Activated CD4-positive, alpha-beta memory T cell treated with anti-CD3 and anti-CD28 coated beads, Interleukin-2, amount 10 ng/mL, durations not matched to agents 7 days and 5 days (primary cell): ENCODE measurements at regions not wholly inside any gene's neighbourhood (a gene's known extent, or its start where the extent isn't known, plus 50 kb on each side); places are given as distances from the start of the nearest gene placed in this dataset.
"Not testable (repeated sequence)": the region's sequence is repeated elsewhere in the genome, so short reads cannot be mapped to it uniquely, and the experiment has no call there.

Source experiments
- CTCF ChIA-PET: fragments of 350-600 bp; sonication (Branson Sonifier 250); formaldehyde crosslinking; loops from one replicate; lab custom pipeline; 2021; ENCODE audit warnings: antibody characterized with exemption, inconsistent platforms; lab: Charles Lee
- POLR2A ChIA-PET: fragments of 350-600 bp; sonication (Branson Sonifier 250); formaldehyde crosslinking; loops from one replicate; lab custom pipeline; 2021; ENCODE audit warnings: antibody characterized with exemption; lab: Charles Lee
- DNase-seq: peaks from one replicate; pipeline ENCODE4 v3.0.0-alpha.2; 2020
- H3K27ac Mint-ChIP-seq: one replicate; pipeline ENCODE4 v1.8.0; 2021; ENCODE audit warnings: mild to moderate bottlenecking, mixed read lengths
- H3K27me3 Mint-ChIP-seq: one replicate; pipeline ENCODE4 v1.8.0; 2021; ENCODE audit warnings: mixed read lengths
- H3K36me3 Mint-ChIP-seq: one replicate; pipeline ENCODE4 v1.8.0; 2021; ENCODE audit warnings: low read depth, mixed read lengths
- H3K4me1 Mint-ChIP-seq: one replicate; pipeline ENCODE4 v1.8.0; 2021; ENCODE audit warnings: mixed read lengths
- H3K4me3 Mint-ChIP-seq: one replicate; pipeline ENCODE4 v1.8.0; 2021; ENCODE audit warnings: mild to moderate bottlenecking, mixed read lengths
- H3K9me3 Mint-ChIP-seq: one replicate; pipeline ENCODE4 v1.8.0; 2021; ENCODE audit warnings: mixed read lengths

DNA sequence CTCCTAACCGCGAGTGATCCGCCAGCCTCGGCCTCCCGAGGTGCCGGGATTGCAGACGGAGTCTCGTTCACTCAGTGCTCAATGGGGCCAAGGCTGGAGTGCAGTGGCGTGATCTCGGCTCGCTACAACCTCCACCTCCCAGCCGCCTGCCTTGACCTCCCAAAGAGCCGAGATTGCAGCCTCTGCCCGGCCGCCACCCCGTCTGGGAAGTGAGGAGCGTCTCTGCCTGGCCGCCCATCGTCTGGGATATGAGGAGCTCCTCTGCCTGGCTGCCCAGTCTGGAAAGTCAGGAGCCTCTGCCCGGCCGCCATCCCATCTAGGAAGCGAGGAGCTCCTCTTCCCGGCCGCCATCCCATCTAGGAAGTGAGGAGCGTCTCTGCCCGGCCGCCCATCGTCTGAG, 58.8 kb upstream of the ANKRD30BL start:
- H3K4me3 Mint-ChIP-seq, H3K4me1 Mint-ChIP-seq, H3K9me3 Mint-ChIP-seq, CTCF ChIA-PET, POLR2A ChIA-PET, H3K27ac Mint-ChIP-seq, DNase-seq, H3K27me3 Mint-ChIP-seq, H3K36me3 Mint-ChIP-seq: not testable (repeated sequence)

DNA sequence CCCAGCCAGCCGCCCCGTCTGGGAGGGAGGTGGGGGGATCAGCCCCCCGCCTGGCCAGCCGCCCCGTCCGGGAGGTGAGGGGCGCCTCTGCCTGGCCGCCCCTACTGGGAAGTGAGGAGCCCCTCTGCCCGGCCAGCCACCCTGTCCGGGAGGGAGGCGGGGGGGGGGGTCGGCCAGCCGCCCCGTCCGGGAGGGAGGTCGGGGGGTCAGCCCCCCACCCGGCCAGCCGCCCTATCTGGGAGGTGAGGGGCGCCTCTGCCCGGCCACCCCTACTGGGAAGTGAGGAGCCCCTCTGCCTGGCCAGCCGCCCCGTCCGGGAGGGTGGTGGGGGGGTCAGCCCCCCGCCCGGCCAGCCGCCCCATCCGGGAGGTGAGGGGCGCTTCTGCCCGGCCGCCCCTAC, 60.1 kb upstream of the ANKRD30BL start:
- H3K4me3 Mint-ChIP-seq, CTCF ChIA-PET, DNase-seq, H3K36me3 Mint-ChIP-seq, H3K9me3 Mint-ChIP-seq, H3K4me1 Mint-ChIP-seq, H3K27me3 Mint-ChIP-seq, H3K27ac Mint-ChIP-seq, POLR2A ChIA-PET: not testable (repeated sequence)

DNA sequence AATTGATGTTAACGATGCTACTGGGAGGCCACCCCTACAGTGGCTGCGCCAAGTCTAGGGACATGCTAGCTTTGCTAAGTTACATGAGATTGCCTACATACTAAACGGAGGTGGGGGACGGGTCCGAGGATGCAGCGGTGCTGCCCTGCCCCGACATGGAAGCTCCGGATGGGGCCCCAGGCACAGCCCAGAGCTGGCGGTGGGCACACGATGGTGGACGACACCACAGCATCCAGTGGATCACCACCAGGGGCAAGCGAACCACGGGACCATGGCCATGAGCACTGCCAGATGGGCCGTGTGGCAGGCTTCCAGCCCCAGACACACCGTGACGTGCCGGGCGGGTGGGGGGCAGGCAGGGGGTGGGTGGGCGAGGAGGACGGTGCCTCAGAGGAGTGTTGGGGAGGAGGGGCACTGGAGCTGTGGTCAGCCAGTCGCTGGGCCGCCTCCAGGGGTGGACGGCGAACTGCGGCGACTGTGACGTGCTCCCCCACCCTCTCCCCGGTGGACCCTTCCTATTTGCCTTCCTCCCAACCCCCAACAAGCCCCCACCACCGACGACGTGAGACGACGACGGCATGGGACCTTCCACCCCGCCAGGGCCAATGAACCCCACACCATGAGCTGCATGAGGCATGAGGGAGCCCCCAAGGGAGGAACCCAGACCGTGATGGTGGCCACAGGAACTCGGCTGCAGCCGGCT, 90.6 kb upstream of the ANKRD30BL start:
- H3K4me1 Mint-ChIP-seq: no peaks in the 10 kb centered on the region
- peaks cover 23% of the 10 kb centered on the region for H3K9me3 Mint-ChIP-seq
- peaks cover 5% of the 10 kb centered on the region for H3K27me3 Mint-ChIP-seq
- ChIA-PET CTCF (no interaction called here), POLR2A (no interaction called here)
- no peak overlapping the region for H3K4me3 Mint-ChIP-seq
- DNase-seq: no peak
- peaks cover 10% of the 10 kb centered on the region for H3K36me3 Mint-ChIP-seq
- no peak overlapping the region for H3K27ac Mint-ChIP-seq

DNA sequence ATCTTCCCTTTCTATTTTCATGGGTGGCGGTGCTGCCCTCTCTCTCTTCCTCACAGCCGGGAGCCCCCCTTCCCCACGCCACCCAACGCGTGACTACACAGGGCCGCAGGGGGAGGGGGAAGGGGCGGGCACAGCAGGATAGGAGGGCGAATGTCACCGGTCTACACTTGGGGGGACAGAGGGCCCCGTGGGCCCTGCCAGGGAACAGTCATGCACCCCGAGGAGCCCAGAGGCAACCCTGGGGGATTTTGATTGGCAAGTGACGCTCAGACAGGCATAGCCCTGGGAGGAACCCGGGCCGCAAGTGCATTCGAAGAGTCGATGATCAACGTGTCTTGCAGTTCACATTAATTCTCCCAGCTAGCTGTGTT, 91.1 kb upstream of the ANKRD30BL start:
- POLR2A ChIA-PET: no interaction called here
- H3K36me3 Mint-ChIP-seq: peaks cover 10% of the 10 kb centered on the region
- CTCF ChIA-PET: no interaction called here
- no peak overlapping the region for H3K27ac Mint-ChIP-seq
- no peak for DNase-seq
- peaks cover 23% of the 10 kb centered on the region for H3K9me3 Mint-ChIP-seq
- H3K4me3 Mint-ChIP-seq: no peak overlapping the region
- H3K4me1 Mint-ChIP-seq: no peaks in the 10 kb centered on the region
- H3K27me3 Mint-ChIP-seq: peaks cover 5% of the 10 kb centered on the region

DNA sequence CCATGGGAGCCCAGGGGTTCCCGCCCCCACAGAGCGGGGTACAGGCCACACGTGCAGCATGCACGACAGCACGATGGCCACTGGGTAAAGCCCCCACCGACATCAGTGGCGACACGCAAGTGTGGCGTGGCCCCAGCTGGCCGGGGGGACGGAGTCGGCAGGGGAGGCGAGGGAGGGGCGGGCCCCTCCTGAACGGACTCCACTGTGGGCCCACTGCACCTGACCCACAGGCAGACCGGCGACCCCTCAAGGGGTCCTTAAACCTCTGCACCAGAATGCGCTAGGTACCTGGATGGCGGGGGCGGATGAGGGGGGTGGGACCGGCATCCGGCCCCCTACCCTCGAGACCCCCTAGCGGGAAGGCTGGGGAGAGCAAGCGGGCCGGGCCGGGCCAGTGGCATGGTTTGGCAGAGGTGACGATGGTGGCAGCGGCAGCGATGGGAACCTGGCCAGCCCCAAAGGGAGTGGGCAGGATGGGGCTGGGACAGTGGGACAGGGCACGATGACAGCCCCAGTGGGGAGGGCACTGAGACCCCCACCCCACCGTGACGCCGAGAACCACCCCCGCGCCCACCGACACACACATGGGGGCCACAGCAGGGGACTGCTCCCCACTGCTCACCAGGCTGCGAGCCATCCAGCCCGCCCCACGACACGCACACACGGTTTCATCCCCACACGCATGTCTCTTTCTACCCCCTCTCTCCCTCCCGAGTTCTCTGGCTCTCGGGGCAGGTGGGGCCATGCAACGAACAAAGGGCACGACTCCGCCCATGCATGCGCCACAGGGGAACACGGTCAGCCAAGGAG, 91.9 kb upstream of the ANKRD30BL start:
- Mint-ChIP-seq H3K36me3 (peaks cover 10% of the 10 kb centered on the region), H3K4me3 (no peak overlapping the region), H3K9me3 (peaks cover 23% of the 10 kb centered on the region), H3K27ac (no peak overlapping the region), H3K27me3 (peaks cover 5% of the 10 kb centered on the region), H3K4me1 (no peaks in the 10 kb centered on the region)
- no peak for DNase-seq
- ChIA-PET POLR2A (no interaction called here), CTCF (no interaction called here)

DNA sequence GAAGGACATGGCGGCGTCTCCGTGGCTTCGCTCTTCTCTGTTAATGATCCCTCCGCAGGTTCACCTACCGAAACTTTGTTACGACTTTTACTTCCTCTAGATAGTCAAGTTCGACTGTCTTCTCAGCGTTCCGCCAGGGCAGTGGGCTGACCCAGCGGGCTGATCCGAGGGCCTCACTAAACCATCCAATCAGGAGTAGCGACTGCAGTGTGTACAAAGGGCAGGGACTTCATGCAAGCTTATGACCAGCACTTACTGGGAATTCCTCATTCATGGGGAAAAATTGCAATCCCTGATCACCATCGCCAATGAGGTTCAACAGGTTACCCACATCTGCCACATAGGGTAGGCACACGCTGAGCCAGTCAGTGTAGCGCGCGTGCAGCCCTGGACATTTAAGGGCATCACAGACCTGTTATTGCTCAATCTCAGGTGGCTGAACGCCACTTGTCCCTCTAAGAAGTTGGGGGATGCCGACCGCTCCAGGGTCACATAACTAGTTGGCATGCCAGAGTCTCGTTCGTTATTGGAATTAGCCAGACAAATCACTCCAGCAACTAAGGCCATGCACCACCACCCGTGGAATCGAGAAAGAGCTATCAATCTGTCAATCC, 92.7 kb upstream of the ANKRD30BL start:
- H3K27me3 Mint-ChIP-seq, H3K27ac Mint-ChIP-seq, DNase-seq, H3K4me1 Mint-ChIP-seq, CTCF ChIA-PET, H3K4me3 Mint-ChIP-seq, H3K36me3 Mint-ChIP-seq, POLR2A ChIA-PET: not testable (repeated sequence)
- peaks cover 27% of the 10 kb centered on the region for H3K9me3 Mint-ChIP-seq

DNA sequence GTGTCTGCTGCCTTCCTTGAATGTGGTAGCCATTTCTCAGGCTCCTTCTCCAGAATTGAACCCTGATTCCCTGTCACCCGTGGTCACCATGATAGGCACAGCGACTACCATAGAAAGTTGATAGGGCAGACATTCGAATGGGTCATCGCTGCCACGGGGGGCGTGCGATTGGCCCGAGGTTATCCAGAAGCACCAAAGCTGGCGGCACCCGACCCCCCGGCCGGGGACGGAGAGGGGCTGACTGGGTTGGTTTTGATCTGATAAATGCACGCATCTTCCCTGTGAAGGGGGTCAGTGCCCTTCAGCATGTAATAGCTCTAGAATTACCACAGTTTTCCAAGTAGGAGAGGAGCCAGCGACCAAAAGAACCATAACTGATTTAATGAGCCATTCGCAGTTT, 94.0 kb upstream of the ANKRD30BL start:
- POLR2A ChIA-PET: no interaction called here

DNA sequence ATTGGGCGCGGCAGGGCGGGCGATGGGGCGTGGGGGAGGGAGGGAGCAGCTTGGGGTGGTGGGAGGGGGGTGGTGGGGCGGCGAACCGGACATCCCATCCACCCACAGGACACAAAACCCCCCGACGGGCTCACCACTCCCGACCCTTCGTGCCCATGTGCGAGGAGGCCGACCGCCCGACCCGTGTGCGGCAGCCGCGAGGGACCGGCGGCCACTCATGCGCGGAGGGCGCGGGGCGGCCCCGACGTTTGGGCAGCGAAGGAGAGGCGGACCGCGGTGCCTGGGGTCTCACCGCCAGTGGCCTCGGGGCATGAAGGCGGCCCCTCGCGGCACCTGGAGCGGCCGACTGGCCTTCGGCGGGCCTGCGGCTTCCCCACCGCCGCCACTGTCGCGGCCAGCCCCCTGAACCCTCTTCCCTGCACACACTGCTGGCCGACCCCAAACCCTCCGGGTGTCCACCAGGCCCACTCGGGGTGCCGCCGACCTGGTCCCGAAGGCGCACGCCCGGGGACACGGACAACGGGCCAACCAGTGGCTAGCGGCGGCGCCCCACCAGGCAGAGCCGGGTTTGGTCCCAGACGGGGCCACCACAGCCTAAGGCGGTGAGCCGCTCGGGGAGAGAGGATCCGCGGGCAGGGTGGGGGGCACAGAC, 94.6 kb upstream of the ANKRD30BL start:
- no peaks in the 10 kb centered on the region for H3K4me1 Mint-ChIP-seq

More for the DNA sequence above, 94.0 kb upstream of the ANKRD30BL start:
- H3K9me3 Mint-ChIP-seq: peaks cover 23% of the 10 kb centered on the region
- CTCF ChIA-PET: no interaction called here
- no peaks in the 10 kb centered on the region for H3K4me1 Mint-ChIP-seq
- peaks cover 5% of the 10 kb centered on the region for H3K27me3 Mint-ChIP-seq
- H3K27ac Mint-ChIP-seq: no peak overlapping the region
- no peak overlapping the region for H3K4me3 Mint-ChIP-seq
- no peak for DNase-seq
- peaks cover 10% of the 10 kb centered on the region for H3K36me3 Mint-ChIP-seq

DNA sequence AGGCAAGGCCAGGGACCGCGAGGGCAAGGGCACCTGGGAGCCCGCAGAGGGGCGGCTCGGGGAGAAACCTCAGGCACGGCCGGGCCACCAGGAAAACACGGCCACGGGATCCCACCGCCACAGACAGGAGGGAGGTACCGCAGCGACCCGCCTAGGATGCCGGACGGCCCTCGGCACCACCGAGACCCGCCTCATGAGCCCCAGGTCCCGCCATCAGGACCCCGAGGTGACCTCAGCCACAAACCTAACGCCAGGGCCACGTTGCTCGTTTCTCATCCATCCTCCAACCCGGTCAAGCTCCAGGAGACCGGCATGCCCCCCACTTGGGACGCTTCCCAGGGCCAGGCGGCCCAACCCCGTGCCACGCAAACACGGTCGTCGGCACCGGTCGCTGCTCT, 95.2 kb upstream of the ANKRD30BL start:
- H3K9me3 Mint-ChIP-seq: peaks cover 23% of the 10 kb centered on the region
- H3K4me1 Mint-ChIP-seq, H3K36me3 Mint-ChIP-seq, H3K4me3 Mint-ChIP-seq, H3K27me3 Mint-ChIP-seq, DNase-seq, H3K27ac Mint-ChIP-seq, POLR2A ChIA-PET, CTCF ChIA-PET: not testable (repeated sequence)

More for the DNA sequence above, 94.6 kb upstream of the ANKRD30BL start:
- POLR2A ChIA-PET: no interaction called here
- Mint-ChIP-seq H3K27ac (no peak overlapping the region), H3K9me3 (peaks cover 23% of the 10 kb centered on the region), H3K4me3 (no peak overlapping the region), H3K27me3 (peaks cover 5% of the 10 kb centered on the region), H3K36me3 (peaks cover 10% of the 10 kb centered on the region)
- CTCF ChIA-PET: no interaction called here
- no peak for DNase-seq

DNA sequence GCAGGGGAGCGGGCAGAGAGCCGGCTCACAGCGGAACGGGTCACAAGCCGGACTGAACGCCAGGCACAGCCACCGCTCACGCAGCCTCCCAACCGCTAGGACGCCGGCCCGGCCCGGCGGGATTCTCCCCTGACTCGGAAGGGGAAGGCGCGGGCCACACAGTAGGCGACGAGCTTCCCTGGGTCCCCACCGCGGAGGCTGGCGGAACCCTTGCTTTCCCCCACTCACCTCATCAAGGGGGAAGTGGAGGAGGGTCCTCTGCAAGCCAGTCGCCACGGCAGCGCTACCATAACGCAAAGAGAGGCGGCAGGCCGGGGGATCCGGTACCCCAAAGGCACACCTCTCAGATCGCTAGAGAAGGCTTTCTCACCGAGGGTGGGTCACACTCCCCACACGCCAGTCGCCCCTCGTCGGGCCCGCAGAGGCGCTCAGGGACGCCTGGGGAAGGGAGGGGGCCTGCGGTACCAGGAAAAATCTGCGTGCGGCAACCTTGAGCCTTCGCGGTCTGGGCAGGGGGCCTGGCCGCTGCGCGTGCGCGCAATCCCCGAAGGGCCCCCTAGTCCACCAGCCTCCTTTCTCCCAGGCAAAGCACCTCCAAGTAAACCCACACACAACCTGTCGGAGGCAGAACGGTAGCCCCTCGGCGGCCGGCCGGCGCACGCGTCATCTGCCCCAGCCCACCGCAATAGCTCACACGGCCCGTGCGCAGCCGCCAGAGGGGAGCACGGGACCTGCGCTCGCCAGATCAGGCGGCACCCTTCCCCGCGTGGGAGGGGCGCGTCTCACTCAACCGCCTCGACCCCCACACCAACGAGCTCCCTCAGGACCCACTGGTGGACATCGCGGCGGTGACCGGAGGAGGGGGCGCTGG, 95.8 kb upstream of the ANKRD30BL start:
- H3K4me1 Mint-ChIP-seq, H3K4me3 Mint-ChIP-seq, H3K27me3 Mint-ChIP-seq, POLR2A ChIA-PET, DNase-seq, H3K36me3 Mint-ChIP-seq, H3K27ac Mint-ChIP-seq, CTCF ChIA-PET: not testable (repeated sequence)
- H3K9me3 Mint-ChIP-seq: peaks cover 23% of the 10 kb centered on the region

DNA sequence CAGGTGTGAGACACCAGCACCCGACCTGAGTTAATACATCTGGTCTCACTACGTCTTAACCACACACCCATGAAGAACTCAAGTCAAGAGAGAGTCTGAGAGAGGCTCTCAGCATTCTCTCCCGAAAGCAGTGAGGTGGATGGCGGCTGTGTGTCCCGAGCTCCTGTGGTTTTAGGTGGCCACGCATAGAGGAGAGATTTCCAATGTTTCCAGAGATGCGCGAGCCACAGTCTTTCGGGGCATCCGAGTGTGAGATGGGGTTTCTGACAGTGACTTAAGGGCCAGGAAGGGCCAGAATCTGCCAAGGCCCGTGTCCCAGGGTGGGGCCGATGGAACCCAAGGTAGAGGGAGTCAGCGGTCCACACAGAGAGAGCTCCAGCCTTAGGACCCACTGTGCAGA, 97.5 kb upstream of the ANKRD30BL start:
- H3K4me1 Mint-ChIP-seq, DNase-seq, H3K36me3 Mint-ChIP-seq, POLR2A ChIA-PET, H3K27ac Mint-ChIP-seq, H3K4me3 Mint-ChIP-seq, H3K27me3 Mint-ChIP-seq, CTCF ChIA-PET: not testable (repeated sequence)
- peaks cover 18% of the 10 kb centered on the region for H3K9me3 Mint-ChIP-seq

DNA sequence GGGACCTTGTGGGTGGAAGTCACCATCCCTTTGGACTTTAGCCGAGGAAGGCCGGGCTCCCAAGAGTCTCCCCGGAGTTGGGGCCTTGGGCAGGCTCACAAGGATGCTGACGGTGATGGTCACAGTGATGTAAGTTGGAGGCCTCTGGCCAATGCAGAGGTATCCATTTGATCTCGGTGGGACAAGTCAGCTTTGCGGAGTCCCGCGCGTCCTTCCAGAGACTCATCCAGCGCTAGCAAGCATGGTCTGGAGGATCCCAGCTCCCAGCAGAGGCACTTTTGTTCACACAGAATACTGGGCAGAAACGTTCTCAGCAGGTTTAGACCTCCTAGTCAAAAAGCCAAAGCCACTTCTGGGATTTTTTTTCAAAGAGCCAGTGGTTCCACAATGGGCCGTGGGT, 103.8 kb upstream of the ANKRD30BL start:
- DNase-seq, POLR2A ChIA-PET, H3K4me3 Mint-ChIP-seq, H3K4me1 Mint-ChIP-seq, H3K36me3 Mint-ChIP-seq, CTCF ChIA-PET, H3K27me3 Mint-ChIP-seq, H3K9me3 Mint-ChIP-seq, H3K27ac Mint-ChIP-seq: not testable (repeated sequence)
